ENCODE measurements at regions not wholly inside any gene's neighbourhood (a gene's known extent, or its start where the extent isn't known, plus 50 kb on each side); places are given as distances from the start of the nearest gene placed in this dataset.

DNA sequence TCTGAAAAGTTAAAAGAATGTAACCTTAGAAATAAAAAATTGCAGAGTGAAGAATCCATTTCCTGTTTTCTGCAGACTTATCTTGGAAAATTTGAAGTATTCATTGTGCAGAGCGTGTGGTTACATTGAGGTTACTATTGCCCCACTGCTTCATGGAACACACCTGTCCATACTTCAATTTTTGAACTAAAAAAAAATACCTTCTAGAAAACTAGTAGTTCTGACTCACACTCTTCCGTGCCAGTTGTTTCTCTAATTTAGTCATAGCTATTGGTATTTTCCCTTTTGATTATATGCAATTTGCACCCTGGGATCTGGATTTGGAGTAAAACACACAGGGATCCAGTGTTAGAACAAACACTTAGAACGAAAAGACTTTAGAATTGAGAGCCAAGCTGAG is 111.8 kb upstream of the LYSMD4 start:
- H3K27ac ChIP-seq (ENCODE audit: extremely low read depth, low read depth, low read length): no peak overlapping the region
- FAIRE-seq (no peak), ATAC-seq (no peak), DNase-seq (ENCODE audit: extremely low read depth in 1 of 4, low spot score in 3 of 4) (no peak)
- no peak overlapping the region for H3K4me3 ChIP-seq
- in situ Hi-C loops (cut with MboI): no loop called here
- CTCF ChIA-PET (ENCODE audit: low intra/inter-chr PET ratio): no interaction called here
- BruUV-seq (replicated peaks): no TSS peak
- H3K4me2 ChIP-seq (ENCODE audit: insufficient read depth, low read length): no peak overlapping the region
- H3K27me3 ChIP-seq (ENCODE audit: control insufficient read depth in 2 of 2, insufficient read depth in 2 of 2, low read length in 2 of 2): no peaks in the 10 kb centered on the region
- no peaks in the 10 kb centered on the region for H3K9me3 ChIP-seq (replicated peaks; ENCODE audit: control insufficient read depth, insufficient read depth, low read depth, low read length)
- POLR2A ChIA-PET: no interaction called here
- intact Hi-C loops (cut with micrococcal nuclease): no loop called here
- H4K20me1 ChIP-seq (replicated peaks; ENCODE audit: control insufficient read depth, insufficient read depth, low read length): no peaks in the 10 kb centered on the region
- TF ChIP-seq, protein P1, sequence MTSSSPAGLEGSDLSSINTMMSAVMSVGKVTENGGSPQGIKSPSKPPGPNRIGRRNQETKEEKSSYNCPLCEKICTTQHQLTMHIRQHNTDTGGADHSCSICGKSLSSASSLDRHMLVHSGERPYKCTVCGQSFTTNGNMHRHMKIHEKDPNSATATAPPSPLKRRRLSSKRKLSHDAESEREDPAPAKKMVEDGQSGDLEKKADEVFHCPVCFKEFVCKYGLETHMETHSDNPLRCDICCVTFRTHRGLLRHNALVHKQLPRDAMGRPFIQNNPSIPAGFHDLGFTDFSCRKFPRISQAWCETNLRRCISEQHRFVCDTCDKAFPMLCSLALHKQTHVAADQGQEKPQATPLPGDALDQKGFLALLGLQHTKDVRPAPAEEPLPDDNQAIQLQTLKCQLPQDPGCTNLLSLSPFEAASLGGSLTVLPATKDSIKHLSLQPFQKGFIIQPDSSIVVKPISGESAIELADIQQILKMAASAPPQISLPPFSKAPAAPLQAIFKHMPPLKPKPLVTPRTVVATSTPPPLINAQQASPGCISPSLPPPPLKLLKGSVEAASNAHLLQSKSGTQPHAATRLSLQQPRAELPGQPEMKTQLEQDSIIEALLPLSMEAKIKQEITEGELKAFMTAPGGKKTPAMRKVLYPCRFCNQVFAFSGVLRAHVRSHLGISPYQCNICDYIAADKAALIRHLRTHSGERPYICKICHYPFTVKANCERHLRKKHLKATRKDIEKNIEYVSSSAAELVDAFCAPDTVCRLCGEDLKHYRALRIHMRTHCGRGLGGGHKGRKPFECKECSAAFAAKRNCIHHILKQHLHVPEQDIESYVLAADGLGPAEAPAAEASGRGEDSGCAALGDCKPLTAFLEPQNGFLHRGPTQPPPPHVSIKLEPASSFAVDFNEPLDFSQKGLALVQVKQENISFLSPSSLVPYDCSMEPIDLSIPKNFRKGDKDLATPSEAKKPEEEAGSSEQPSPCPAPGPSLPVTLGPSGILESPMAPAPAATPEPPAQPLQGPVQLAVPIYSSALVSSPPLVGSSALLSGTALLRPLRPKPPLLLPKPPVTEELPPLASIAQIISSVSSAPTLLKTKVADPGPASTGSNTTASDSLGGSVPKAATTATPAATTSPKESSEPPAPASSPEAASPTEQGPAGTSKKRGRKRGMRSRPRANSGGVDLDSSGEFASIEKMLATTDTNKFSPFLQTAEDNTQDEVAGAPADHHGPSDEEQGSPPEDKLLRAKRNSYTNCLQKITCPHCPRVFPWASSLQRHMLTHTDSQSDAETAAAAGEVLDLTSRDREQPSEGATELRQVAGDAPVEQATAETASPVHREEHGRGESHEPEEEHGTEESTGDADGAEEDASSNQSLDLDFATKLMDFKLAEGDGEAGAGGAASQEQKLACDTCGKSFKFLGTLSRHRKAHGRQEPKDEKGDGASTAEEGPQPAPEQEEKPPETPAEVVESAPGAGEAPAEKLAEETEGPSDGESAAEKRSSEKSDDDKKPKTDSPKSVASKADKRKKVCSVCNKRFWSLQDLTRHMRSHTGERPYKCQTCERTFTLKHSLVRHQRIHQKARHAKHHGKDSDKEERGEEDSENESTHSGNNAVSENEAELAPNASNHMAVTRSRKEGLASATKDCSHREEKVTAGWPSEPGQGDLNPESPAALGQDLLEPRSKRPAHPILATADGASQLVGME (CRISPR knock-in tag; IDR thresholded peaks at IDR 0.05): no peak
- no peak for TF ChIP-seq SLC30A9 (CRISPR knock-in tag; IDR thresholded peaks at IDR 0.05)
- TF ChIP-seq, protein P2, sequence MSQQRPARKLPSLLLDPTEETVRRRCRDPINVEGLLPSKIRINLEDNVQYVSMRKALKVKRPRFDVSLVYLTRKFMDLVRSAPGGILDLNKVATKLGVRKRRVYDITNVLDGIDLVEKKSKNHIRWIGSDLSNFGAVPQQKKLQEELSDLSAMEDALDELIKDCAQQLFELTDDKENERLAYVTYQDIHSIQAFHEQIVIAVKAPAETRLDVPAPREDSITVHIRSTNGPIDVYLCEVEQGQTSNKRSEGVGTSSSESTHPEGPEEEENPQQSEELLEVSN (IDR thresholded peaks at IDR 0.05; ENCODE audit: borderline replicate concordance in 1 of 2, extremely low read depth in 1 of 2, insufficient read depth in 1 of 2, insufficient read length in 1 of 2, low read depth in 1 of 2, low read length in 1 of 2, poor library complexity in 1 of 2, severe bottlenecking in 1 of 2): no peak
- no peaks in the 10 kb centered on the region for H3K9me1 ChIP-seq (ENCODE audit: control insufficient read depth, insufficient read depth, low read length)
- H3K9ac ChIP-seq (ENCODE audit: insufficient read depth in 1 of 2, low read depth in 2 of 2, low read length in 2 of 2): no peak overlapping the region
- no peaks in the 10 kb centered on the region for H3K79me2 ChIP-seq (ENCODE audit: control insufficient read depth, insufficient read depth, low read length)
- H3K36me3 ChIP-seq (ENCODE audit: control insufficient read depth, insufficient read depth, low read length): no peaks in the 10 kb centered on the region
- 0% methylated on average over 3 of the region's 3 CpGs for WGBS (ENCODE audit: insufficient coverage, low coverage, missing lambda C conversion rate)
- no peaks in the 10 kb centered on the region for H3K4me1 ChIP-seq (replicated peaks in 1 of 2; ENCODE audit: control insufficient read depth in 2 of 2, insufficient read depth in 2 of 2, low read length in 2 of 2)
- no peak overlapping the region for H2AFZ ChIP-seq (ENCODE audit: low read depth, low read length)
